ENCODE measurements at regions not wholly inside any gene's neighbourhood (a gene's known extent, or its start where the extent isn't known, plus 50 kb on each side); places are given as distances from the start of the nearest gene placed in this dataset.

- TF ChIP-seq TAF1 (IDR thresholded peaks at IDR 0.05; ENCODE audit: low read depth, low read length): no peak
- no peak for TF ChIP-seq RNF2 (IDR thresholded peaks at IDR 0.05; ENCODE audit: borderline replicate concordance, low read depth, low read length, missing control alignments, poor library complexity, severe bottlenecking)
Observed at GRCh38 chr15:93488296-93488713, 399.3 kb upstream of the RGMA start.

Data from H1 (cell line).